Medulla oblongata (tissue), 1 donor: ENCODE measurements at regions not wholly inside any gene's neighbourhood (a gene's known extent, or its start where the extent isn't known, plus 50 kb on each side); places are given as distances from the start of the nearest gene placed in this dataset.
"Not testable (repeated sequence)": the region's sequence is repeated elsewhere in the genome, so short reads cannot be mapped to it uniquely, and the experiment has no call there.

Experiments used
- DNase-seq: peaks from one replicate; pipeline ENCODE4 v3.0.0-alpha.2; 2015; ENCODE audit errors: extremely low spot score

DNA sequence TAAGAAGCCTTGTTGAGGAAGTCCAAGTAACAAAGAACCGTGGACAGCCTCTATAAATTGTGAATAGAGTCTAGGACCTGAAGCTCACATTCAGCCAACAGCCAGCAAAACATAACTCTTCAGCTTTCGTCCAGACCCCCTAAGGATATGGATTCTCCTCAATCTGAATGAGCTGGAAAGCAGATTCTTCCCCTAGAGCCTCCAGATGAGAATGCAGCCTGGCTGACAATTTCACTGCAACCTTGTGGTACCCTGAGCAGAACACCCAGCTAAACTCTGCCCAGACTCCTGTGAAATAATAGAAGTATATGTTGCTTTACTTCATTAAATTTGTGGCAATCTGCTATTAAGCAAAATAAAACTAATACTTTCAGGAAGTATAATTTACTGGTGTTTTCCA is 483.5 kb upstream of the SLC8A1 start:
- no peak for DNase-seq

DNA sequence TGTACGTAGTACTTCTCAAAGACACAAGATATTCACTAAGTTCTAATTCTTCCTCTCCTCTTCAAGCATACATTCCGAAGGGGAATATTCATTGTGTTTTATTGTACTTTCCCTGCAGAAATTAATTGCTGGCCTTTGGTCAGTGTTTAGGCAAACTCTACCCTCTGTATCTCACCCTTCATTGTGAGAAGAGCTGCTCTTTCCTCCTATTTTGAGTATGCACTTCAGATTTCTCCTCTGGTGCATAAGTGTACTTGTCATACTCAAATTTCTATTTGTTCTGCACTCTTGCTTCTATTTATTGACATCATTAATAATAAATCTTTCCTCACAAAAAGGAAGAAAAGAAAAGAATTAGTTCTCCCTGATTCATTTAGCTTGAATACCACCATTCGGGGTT is 485.4 kb upstream of the SLC8A1 start:
- DNase-seq = no peak

DNA sequence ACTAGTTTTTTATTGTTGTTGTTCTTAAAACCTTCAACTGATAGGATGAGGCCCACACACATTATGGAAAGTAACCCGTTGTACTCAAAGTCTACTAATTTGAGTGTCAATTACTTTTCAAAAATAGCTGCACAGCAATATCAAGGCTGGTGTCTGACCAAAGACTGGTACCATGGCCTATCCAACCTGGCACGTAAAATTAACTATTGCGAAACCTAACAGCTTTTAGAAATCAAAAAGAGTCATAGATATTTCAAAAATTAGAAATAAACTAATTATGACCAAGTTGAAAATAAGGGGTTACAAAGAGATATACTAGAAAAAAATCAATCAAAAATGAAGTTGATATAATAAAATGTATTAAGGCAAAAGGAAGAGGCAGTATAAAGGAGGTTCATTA is 501.5 kb upstream of the SLC8A1 start:
- no peak for DNase-seq

DNA sequence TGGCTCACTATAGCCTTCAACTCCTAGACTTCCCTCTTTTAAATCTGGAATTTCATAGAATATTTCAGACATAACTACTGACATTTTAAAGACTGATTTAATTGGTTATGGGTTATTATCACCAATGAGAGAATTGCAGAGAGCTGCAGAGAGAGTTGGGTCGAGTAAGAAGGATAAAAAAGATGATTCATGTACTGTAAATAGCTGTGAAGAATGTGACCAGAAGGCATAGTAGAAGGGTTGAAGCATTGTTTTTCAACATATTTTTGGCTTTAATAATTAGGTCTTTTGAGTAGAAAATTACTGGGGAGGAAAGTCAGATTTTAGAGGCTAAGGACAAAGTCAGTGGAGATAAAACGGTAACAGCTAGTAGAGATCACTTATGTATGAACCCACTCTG is 503.2 kb upstream of the SLC8A1 start:
- DNase-seq = no peak

DNA sequence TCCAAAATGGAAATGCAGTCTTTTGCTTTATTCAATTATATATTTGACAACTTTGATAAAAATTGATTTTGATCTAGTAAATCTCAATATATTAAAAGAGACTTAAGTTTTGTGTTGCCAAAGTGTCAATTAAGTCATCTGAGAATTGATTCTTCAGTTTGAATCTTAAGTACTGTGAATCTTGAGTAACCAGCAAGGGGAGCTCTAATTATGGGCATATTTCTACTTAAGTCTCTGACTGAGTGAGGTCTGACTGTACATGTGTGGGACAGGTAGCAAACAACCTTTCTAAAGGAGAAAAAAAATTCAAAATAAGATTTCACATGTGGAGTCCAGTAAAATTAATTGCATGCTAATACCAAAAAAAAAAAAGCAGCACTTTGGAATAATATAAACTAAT is 503.7 kb upstream of the SLC8A1 start:
- no peak for DNase-seq

DNA sequence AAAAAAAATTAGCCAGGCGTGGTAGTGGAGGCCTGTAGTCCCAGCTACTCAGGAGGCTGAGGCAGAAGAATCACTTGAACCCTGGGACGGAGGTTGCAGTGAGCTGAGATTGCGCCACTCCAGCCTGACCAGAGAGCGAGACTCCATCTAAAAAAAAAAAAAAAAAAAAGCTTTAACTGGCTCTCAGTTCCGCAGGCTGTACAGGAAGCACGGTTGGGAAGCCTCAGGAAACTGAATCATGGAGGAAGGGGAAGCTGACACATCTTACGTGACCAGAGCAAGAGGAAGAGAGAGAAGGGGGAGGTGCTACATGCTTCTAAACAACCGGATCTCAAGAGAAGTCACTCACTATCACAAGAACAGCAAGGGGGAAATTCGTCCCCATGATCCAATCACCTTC is 505.6 kb upstream of the SLC8A1 start:
- no peak for DNase-seq

DNA sequence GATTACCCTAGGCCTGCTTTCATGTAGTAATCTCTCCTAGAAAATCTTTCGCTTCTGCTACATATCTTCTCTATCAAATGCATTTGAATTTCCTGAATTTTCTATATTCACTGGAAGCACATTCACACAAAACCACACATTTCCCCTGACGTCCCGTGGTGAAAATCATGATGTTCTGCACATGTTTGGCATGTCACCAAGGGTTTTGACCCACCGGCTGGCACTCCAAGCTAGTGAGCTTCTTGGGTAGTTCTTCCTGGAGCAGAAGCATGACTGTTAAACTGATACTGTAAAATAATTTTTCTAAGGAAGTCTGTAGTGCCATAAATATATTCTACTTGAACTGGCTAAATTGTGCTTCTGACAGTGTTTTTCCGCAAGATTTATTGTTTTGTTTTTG is 510.1 kb upstream of the SLC8A1 start:
- DNase-seq = no peak

DNA sequence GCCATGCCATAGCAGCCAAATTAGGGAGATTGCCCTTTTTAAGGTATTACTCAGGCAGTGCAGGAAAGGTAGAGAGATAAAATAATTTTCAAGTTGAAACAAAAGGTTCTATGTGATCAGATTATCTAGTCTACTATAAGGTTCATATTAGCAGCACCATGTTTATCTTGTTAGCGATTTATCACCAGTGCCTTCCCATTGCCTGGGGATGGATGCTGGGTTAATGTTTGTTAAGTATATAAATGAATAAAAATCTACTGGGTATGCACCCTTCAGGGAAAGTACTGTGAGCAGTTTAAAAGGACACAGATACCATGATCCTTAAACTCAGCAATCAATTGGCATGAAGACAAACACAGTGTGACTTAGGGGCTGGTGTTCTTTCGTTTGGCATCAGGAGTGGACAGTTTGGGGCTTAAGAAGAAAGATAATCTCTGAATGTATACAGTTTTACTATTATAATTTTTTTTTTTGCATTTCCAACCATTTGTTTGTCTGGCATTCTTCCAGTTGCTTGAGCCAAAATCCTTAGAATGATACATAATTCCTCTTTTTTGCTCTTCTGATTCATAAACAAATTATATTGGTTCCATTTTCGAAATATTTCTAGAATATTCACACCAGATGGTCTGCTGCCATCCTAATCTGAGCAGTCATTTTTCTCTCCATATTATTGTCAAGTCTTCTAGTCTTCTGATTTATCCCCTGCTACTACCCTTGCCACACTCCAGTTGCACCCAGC is 512.8 kb upstream of the SLC8A1 start:
- DNase-seq = no peak

DNA sequence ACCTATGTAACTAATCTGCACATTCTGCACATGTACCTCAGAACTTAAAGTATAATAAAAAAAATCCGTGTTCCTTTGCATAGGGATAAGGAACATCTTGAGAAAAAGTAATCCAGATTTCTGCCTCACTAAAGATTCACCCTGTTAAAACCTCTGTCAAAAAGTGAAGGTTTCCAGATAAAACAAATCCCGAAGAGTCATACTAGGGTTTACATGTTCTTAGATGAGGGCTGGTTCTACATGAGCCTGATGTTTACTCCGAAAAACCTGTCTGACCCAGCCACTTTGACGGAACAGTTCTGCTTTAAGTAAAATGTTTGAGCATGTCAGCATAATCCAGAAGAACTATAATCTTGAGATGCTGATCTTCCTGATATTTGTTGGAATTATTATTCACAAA is 515.6 kb upstream of the SLC8A1 start:
- DNase-seq = no peak

DNA sequence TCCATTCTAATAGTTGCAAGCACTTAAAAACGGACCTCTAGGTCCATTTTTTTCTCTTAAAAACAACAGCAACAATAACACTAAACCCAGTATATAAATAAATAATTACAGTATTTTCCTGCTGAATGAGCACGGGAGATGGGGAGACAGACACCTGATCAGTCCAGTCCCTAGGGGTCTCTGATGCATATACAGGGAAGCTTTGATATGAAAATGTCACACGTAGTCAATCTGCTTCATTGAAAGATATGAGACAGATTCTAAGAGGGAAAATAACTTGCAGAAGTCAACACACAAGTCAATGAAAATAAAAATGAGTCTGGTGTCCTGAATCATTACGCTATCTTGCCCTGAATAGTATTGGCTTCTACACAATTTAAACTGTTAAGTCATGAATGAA is 523.3 kb upstream of the SLC8A1 start:
- no peak for DNase-seq

DNA sequence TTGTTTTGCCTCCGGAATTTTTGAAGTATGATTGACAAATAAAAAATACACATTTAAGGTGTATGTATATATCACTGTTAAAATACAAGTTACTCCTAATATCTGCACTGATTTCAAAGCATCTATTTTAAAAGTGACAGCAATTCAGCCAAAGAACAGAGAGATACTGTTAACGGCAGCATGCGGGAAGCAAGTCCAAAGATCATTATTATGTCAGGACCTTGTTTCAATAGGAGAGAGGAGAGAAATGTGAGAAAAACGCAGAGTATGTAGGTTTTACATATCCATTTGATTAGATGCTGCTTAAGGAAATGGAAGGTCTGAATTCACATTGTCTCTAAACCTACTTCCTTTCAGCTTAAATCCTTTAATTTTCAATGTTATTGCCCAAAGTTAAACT is 545.5 kb upstream of the SLC8A1 start:
- DNase-seq = no peak

DNA sequence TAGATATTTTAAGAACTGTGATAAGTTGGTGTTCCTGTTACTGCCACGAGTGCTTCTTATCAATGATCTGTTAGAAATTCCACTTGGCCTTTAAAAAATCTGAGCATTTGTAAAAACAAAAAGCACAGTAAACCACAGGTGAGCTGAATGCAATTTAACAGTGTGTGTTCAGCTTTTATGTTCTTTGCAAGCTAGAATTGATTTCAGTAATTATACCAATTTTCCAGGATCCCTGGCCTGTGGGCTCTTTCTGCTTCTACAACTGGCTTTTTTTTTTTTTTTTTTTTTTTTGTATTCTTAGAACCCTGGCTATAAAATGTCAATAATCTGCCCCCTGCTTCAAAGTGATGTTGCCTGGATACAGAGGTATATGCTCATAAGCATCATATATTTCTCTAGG is 548.5 kb upstream of the SLC8A1 start:
- DNase-seq = no peak

DNA sequence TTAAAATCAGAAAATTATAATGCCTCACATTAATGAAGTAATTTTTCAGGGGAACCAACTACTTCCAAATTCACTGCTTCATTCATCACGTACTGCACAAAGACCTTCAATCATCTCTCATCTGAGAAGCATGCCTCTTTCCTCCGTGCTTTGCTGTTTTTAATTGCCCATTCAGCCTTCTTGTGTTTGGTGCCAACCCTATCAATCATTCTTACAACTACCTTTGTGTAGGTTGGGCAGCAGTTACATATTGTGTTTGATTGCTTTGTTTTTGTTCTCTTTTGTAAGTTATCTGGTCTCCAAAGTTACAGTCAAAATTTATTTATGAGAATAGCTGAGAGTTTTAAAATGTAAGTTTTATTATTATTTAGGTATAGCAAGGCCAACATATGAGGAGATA is 549.0 kb upstream of the SLC8A1 start:
- no peak for DNase-seq

DNA sequence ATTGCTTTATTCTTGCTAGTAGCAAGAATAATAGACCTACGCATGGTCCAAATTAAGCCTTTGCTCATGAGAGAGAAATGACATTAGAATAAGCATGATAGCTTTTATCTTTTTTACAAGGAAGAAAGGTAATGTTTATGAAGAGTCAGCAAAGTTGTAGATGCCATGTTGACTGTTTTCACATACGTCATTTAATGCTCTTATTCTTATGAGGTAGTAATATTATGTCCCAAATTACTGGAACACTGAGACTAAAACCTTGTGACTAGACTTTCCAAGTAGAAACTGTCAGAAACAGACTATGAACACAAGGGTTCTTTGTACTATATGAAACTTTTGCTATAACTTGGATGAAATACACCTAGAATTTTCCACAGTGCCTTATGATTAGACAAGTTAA is 552.8 kb upstream of the SLC8A1 start:
- no peak for DNase-seq

DNA sequence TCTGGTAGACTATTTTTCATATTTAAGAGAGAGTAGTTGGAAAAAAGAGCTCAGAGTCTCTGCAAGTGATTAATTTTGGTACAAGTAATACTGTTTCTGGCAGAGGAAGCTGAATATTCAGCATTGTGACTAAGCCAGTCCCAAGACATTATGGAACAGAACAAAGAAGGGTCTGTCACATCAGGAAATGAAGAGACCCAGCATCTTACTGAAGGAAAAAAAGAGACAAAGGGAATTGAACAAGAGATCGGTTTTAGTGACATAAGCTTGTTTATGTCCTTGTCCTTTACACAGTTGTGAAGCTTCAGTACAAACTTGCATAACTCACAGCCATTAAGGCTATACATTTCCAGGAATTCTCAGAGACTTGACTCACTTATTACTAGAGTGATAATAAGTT is 568.5 kb upstream of the SLC8A1 start:
- no peak for DNase-seq

DNA sequence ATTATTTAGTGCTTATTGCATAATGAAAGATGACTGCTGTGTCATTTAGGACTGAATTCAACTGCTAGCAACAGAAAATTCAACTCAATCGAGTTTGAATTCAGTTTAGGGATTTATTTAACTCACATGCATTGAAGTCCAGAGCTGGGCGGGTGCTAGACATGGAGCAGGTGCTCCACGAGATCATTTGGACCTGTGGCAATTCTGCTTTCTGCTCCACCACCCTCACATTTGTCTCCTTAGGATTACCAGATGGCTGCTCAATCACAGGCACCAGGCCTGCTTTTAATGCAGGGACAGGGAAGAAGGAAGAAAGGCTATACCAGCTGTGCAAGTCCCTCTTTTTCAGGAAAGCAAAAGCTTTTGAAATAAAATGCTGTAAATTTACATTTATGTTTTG is 572.9 kb upstream of the SLC8A1 start:
- no peak for DNase-seq

DNA sequence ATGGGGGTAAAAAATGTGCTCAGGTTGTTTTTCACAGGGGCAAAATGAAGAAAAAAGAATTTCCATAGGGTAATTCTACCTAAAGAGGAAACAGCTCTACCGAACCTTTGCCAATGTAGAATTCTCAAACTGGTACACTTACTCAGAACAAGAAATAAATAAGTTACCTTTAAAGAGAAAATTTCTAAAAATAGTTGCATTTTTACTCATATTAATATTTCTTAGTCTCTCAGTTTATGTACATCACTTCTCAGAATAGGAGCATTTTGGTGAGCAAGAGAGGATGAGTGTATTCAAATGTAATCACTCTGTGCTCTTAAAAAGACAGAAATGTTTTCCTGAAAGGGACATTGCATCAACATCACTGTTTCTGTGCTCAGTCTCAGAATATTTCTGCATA is 574.7 kb upstream of the SLC8A1 start:
- no peak for DNase-seq

DNA sequence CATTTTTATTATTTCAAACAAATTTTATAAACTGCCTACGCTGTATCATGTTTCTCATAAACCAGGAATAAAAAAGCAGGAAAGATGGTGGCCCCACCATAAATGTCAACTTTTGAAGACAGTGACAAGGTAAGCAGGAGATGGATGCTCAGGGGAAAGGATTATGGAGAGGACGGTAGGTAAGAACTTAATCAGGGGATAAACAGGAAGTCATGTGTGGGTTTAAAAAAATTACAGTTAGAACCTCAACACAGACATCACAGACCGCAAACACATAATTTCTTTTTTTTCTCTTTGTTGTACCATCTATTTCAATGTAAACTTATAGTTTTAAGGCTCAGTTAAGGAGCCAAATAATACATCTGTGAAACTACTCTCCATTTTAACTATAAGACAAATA is 575.2 kb upstream of the SLC8A1 start:
- no peak for DNase-seq

DNA sequence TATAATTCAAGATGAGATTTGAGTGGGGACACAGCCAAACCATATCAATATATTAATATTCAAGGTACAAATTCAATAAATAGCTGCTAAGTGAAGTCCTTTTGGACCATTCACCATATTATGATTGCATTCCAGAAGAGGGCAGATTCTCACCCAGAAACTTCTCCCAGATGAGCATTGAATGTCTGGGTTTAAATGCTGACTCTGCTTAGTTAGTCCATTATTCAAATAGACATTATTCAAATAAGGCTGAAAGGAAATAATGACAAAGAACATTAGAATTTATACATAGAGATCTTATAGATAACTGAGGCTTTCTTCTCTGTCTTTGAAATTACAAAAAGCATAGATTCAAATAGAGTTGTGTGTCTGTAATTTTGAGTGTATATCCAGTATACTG is 579.4 kb upstream of the SLC8A1 start:
- DNase-seq = no peak

DNA sequence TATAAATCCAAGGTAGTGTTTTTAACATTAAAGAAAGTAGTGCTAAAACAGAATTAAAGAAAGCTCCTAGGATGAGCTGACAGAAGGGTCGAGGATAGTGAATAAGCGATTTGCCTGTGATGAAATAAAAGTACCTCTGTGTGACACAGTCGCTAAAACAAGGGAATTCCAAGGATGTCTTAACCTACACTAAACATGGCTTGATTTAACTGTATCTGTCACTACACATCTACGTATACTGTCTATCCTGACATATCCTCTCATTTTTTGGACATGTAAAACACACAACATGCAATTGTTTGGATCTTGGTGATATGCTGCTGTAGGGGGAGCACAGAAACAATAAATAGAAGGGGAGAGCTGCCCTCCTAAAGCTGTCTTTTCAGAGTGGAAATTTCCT is 580.8 kb upstream of the SLC8A1 start:
- DNase-seq = no peak

DNA sequence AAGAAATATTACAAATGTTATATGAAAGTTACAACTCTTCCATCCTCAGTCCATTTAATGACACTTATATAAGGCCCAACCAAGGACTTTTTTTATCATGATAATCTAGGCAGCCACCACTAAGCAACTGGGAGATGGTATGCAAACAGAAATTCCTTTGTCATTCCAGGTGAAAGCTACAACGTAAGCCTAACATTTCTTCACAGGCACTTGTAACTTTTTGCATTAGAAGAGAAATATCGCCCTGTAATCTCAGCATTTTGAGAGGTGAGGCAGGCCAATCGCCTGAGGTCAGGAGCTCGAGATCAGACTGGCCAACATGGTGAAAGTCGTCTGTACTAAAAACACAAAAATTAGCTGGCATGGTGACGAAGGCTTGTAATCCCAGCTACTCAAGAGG is 581.2 kb upstream of the SLC8A1 start:
- no peak for DNase-seq

DNA sequence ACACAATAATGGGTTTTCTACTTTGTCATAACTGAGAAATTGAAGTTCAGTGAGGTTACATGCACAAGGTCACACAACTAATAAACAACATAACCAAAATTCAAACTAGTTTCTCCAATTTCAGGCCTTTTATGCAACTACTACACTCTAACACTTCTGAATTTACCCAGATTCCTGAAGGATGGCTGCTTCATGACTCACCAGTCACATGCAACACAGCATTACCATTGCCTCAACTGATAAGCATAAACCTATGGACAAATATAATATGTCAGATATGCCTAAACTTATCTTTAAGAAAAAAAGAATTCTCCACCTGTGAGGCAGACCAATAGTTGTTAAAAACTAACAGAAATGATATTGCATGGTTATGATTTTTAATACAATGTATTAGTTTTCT is 586.5 kb upstream of the SLC8A1 start:
- no peak for DNase-seq

DNA sequence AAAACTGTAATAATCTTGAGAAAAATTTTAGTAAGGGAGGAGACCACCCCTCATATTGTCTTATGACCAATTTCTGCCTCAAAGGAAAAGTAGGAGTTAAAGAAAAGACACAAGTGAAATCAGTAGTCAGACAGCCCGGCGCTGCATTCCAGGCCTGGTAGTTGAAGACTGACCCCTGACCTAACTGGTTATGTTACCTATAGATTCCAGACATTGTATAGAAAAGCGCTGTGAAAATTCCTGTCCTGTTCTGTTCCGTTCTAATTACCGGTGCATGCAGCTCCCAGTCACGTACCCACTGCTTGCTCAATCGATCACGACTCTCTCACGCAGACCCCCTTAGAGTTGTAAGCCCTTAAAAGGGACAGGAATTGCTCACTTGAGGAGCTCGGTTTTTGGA is 587.9 kb upstream of the SLC8A1 start:
- DNase-seq = not testable (repeated sequence)

DNA sequence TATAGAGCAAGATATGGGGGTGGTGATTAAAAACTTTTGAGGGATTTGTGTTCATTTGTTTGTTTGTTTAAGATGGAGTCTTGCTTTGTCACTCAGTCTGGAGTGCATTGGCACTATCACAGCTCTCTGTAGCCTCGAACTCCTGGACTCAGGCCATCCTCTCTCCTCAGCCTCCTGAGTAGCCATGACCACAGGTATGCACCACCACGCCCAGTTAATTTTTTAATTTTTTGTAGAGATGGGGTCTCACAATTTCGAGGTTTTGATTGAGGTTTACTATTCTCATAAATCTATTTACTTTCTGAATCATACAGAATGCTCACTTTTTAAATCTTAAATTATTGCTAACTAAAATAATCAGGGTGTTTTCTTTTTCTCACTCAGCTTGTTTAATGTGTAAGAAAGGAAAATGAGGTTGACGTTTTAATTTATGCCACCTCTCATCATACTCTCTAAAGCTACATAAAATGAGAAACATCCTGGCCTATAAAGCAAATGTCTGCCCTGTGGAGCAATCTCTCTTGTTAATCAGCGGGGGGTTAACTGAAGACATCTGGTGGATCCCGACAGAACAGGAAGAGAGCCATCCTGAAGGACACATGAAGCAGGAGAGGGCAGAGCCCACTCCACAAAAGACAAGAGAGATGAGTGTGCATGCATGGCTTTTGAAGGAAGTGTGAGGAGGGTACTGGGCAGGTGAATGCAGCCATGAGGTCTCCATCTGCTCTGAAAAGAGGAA is 589.1 kb upstream of the SLC8A1 start:
- DNase-seq = no peak
